ENCODE measurements at regions not wholly inside any gene's neighbourhood (a gene's known extent, or its start where the extent isn't known, plus 50 kb on each side); places are given as distances from the start of the nearest gene placed in this dataset.
A peak's percentile ranks its signal among the peaks of the same experiment; 100 is the strongest.
"Not testable (repeated sequence)": the region's sequence is repeated elsewhere in the genome, so short reads cannot be mapped to it uniquely, and the experiment has no call there.

DNA sequence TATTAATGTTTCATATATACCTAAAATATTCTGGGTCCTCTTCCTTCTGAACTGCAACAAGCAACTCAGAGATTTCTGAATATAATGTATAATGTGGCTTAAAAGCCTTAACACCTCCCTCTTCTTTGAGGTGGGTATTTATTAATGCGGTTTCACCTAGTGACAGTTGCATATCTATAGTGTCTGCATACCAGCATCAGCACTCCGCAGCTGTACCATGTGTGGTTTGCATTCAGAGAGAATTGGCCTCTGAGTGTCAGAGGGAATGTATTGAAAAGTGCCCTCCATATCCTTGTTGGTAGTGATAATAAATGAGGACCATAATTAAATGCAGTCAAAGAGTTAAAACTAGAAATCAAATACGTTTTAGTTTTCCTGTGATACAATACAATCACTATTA is 256.6 kb upstream of the ARRDC3 start:
- DNase-seq: no peak

DNA sequence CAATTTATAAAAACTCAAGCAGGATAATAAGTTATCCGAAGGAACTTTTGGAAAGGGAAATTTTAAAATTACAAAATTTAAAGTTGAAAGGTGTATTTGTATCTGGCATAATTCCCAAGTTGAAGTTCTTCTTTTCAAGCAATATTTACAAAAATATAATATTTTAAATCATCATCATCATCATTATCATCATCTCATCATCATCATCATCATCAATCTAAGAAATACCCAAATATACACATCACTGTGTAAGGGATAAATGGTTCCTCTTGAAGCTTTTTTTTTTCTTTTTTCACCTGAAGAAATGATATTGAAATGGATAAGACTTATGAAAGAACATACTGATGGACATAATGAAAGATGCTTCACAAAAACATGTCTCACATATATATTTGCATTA is 254.9 kb upstream of the ARRDC3 start:
- no peak for DNase-seq

DNA sequence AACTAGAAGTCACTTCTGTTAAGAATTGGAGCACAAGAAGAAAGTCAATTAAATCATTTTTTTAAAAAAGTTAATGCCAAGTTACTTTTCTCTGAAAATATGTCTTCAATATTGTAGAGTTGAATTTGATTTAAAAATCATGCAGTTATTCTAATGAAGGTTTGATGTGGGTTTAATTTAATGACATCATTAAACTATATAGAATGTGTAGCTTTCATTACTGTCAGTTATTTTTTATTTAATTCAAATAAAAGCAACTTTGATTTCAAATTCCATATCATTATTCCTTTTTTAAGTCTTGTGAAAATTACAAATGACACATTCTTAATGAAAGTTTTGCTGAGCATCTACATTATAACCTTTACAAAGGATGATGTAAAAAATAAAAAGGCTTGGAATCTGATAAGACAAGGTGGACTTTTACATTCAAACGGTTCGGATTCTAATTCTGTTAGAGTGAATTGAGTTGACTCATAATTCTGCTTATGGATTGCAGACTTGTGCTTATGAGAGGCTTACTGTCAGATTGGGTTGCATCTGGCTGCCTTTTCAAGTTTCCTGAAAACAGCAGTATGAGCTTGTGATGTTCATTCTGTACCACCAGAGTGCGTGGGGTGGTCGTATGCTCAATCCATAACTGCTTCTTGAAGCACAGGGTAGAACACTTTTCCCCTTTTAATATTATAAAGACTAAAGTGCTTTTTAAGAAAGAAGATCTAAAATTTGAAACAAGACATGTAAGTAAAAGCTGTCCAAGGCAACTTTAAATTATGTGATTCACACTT is 253.0 kb upstream of the ARRDC3 start:
- no peak for DNase-seq

DNA sequence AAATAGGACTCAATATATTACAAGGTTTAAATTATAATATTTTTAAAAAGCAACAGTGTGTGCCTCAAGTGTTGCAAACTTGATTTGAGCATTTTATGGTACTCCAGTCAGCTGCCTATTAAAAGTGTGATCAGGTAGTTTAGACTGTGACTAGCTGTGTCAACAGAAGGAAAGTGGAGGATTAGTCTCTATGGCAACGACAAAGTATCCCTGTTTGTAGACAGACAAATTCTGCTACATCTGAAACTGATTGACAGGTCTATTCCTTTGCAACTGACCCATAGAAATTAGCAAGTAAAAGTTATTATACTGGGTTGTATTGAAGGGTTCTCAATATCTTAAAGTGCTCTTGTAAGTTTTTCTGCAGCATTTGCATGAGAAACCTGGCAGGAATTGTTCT is 249.8 kb upstream of the ARRDC3 start:
- no peak for DNase-seq

DNA sequence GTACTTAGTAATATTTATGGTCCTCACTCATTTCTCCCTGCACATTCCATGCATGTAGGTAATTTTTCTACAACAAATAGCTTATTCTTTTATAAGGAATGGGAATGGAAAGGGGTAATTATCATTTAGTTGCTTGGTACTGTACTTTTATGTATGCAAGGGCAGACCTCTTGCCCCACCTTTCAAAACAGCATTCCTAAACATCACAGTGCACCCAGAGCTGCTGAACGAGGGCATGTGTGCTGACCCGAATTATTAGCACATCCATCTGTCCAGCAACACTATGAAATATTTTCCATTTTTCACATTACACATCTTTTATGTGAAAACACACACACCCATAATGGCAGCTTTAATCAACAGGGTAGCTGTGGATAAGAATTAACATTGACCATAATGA is 228.6 kb upstream of the ARRDC3 start:
- DNase-seq: no peak

DNA sequence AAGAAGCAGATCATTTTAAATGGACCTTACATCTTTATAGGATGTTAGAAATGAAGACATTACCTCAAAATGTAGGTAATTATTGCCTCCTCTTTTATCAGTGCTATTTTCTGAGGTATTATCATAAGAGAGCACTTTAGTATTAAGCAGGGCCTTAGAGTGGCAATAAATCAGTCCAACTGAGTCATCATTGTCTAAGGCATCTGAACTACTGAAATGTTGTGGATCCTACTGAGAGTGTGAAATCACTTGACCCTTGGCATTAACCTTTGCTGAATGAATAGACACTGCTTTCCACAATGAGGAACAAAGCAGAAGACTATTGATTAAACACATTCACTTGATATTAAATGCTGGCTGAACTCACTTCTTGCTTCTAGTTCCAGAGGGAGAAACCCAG is 224.6 kb upstream of the ARRDC3 start:
- peak; percentile 43 for DNase-seq

DNA sequence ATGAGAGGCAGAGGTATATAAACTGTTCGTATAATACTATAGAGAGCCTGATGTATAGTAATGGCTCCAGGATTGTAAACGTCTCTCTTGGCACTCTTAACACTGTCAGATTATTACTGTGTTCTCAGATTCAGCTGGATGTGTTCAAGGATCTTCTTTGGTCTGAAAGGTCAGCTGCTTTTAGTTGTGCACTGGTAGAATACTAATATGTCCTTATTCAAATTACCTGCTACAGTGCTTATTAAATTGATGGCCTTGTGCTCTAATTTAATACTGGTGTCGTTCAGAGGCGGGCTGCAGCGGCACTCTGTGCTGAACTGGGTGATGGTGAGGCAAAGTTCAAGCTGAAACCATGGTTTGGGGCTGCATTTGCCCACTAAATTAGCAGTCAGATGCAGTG is 216.7 kb upstream of the ARRDC3 start:
- DNase-seq: no peak

DNA sequence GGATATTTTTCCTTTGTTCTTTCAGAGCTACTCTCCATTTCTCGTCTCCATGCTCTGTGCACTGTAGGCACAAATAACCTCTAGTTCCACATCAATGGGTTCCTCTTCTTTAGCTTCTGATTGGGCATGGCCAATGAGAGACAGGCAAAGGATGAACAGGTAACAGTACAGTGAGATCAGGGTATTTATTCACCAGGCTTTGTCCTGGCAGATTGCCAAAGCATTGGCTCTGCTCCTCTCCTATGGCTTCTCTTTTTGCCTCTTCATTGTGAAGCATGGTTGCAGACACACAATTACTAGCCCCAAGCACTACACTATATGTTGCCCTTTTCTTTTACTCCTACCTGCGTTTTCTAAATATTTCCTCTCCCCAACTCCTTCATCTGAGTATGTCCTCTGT is 215.1 kb upstream of the ARRDC3 start:
- no peak for DNase-seq

GRCh38 chr5:91595424-91595823 is 212.3 kb upstream of the ARRDC3 start:
- DNase-seq: no peak

DNA sequence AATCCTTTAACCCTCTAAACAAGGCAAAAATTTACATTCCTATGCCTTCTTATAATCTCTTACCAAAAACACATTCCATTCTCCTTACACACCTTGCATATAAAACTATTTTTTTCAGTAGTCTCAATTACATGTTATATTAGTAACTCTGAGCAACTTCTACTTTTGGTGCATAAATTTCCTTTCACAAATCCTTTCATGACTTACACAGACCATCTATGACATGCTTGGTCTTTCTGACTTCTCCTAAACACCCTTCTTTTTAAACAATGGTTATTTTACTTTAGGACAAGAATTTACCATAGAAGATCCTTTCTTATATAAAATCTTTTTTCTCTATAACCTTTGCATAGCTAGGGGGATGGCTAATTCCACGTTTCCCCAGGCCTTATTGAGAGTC is 208.0 kb upstream of the ARRDC3 start:
- no peak for DNase-seq

- no peak for DNase-seq
These were observed 203.1 kb upstream of the ARRDC3 start for GRCh38 chr5:91586232-91586631.

GRCh38 chr5:91584352-91584751 is 201.2 kb upstream of the ARRDC3 start:
- DNase-seq: no peak

DNA sequence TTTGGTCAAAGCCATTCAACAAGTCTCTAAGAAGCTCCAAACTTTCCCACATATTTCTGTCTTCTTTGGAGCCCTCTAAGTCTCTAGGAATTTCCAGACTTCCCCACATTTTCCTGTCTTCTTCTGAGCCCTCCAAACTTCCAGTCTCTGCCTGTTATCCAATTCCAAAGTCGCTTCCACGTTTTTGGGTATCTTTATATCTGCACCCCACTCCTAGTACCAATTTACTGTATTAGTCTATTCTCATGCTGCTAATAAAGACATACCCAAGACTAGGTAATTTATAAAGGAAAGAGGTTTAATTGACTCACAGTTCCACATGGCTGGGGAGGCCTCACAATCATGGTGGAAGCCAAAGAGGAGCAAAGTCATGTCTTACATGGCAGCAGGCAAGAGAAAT is 182.9 kb upstream of the ARRDC3 start:
- DNase-seq: not testable (repeated sequence)

GRCh38 chr5:91562922-91563321 is 179.8 kb upstream of the ARRDC3 start:
- DNase-seq: no peak

GRCh38 chr5:91541696-91542095 is 158.6 kb upstream of the ARRDC3 start:
- no peak for DNase-seq

GRCh38 chr5:91538179-91538578 is 155.1 kb upstream of the ARRDC3 start:
- no peak for DNase-seq

- DNase-seq: no peak
These were observed 152.4 kb upstream of the ARRDC3 start for GRCh38 chr5:91535499-91535898.

- DNase-seq: no peak
These were observed 151.2 kb upstream of the ARRDC3 start for GRCh38 chr5:91534332-91534731.

DNA sequence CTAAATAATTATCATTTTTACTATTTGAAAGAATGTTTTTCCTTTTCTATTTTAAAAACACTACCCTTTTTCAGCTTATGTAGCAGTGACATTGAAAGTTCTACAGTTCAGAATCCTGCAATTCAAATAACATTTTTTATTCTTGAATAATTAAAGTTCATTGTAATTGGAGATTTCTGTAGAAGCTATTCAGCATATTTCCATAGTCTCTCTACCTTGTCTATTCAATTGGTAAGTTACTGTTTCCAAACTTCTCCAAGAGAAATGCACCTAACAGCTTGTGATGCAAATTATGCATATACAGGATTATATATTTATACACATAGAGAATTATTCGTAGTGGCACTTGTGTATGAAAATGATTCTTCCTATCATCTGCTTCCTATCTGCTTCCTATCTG is 149.7 kb upstream of the ARRDC3 start:
- no peak for DNase-seq

- DNase-seq: no peak
These were observed 149.2 kb upstream of the ARRDC3 start for GRCh38 chr5:91532281-91532680.

- DNase-seq: no peak
These were observed 145.7 kb upstream of the ARRDC3 start for GRCh38 chr5:91528831-91529230.

DNA sequence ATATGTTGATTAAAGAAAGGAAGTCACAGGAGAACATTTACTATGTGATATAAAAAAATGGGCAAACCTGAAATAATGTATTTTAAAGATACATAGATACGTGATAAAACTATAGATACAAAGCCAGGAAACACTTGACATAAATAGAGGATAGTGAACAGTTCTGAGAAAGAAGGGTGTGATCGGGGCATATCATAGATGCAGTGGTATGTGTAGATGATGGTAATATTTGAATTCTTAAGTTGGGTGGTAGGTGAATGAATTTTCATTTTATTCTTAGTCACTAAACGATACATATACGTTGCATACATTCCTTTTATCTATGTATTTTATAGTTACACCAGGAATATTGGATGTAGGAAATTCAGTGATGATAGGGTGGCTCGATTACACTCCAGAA is 138.7 kb upstream of the ARRDC3 start:
- DNase-seq: no peak

DNA sequence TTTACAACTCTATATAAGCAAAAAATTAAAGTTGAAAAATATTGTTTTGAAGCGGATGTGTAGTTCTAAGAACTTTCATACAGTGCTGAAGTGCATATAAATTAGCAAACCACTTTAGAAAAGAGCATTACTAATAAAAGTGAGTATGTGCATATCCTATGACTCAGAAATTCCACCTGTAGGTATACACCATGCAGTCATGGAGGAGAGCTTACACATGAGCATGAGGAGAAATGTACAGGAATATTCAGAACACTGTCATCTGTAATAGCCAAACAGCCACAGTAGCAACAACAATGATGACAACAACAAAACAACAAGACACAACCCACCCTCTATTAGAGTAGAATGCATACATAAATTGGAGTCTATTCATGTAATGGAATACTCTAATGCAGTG is 138.2 kb upstream of the ARRDC3 start:
- no peak for DNase-seq

DNA sequence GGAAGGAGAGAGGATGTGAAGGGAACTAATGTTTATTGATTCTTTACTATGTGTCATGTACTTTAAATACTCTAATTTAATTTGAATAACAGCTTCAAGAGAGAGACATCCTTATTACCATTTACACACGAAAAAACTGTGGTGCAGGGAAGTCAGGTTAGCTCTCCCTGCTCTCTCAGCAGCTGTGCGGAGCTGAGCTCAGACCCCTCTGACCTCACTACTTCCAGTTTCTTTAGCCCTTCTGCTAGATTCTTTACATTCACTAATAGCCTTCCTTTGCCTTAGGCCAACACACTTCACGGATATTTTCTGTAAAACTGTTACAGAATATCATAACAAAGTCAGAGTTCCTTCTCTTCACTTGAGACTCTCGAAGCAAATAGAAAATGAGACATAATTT is 131.3 kb upstream of the ARRDC3 start:
- DNase-seq: no peak

DNA sequence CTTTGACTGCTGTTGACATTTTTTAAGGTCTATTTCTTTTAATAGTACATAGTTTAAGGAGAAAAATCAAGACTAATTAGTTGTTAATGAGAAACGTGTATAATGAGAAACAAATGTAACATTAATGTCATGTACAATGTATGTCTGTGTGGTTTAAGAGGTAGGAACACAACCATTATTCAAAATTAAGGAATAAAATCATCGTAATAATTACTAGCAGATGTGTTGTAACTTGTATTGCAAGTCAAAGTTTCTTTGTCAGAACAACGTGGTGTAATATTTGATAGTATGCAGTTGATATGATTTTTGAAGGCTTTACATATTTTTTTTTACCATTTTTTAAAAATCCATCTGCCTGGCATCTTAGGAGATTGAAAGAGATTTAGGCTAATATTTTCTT is 120.2 kb upstream of the ARRDC3 start:
- DNase-seq: no peak

GRCh38 chr5:91500758-91501157 is 117.6 kb upstream of the ARRDC3 start:
- DNase-seq: no peak

Measured in NCI-H2227 treated with DMSO at 0.1 percent for 48 hours (cell line).